ENCODE measurements at regions not wholly inside any gene's neighbourhood (a gene's known extent, or its start where the extent isn't known, plus 50 kb on each side); places are given as distances from the start of the nearest gene placed in this dataset.

DNA sequence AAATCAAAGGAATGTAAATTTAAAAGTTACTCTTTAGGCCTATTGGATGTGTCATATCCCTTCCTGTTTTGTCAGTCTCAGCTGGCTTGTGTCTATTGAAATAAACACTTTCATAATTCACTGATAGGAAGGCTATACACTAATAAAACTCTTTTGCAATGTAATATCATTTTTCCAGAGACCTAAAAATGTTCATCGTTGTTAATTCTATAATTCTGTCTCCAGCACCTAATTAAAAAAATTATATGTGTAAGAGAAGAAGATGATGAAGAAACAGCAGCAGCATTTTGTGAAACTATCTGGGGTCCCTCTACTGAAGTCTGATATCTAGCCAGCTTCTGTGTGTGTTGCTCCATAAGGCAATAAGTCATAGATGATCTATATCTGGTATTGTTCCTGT lies 602.7 kb downstream of the ETV1 start:
- no peaks in the 10 kb centered on the region for H3K27me3 ChIP-seq (ENCODE audit: insufficient read depth, poor library complexity, severe bottlenecking)
- TF ChIP-seq GABPA (IDR thresholded peaks at IDR 0.05; ENCODE audit: low read depth) (no peak), SPI1 (IDR thresholded peaks at IDR 0.05; ENCODE audit: borderline replicate concordance, low read depth) (no peak), POLR2AphosphoS5 (IDR thresholded peaks at IDR 0.05; ENCODE audit: low read depth) (no peak)
- TF ChIP-seq, protein P1, sequence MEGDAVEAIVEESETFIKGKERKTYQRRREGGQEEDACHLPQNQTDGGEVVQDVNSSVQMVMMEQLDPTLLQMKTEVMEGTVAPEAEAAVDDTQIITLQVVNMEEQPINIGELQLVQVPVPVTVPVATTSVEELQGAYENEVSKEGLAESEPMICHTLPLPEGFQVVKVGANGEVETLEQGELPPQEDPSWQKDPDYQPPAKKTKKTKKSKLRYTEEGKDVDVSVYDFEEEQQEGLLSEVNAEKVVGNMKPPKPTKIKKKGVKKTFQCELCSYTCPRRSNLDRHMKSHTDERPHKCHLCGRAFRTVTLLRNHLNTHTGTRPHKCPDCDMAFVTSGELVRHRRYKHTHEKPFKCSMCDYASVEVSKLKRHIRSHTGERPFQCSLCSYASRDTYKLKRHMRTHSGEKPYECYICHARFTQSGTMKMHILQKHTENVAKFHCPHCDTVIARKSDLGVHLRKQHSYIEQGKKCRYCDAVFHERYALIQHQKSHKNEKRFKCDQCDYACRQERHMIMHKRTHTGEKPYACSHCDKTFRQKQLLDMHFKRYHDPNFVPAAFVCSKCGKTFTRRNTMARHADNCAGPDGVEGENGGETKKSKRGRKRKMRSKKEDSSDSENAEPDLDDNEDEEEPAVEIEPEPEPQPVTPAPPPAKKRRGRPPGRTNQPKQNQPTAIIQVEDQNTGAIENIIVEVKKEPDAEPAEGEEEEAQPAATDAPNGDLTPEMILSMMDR (IDR thresholded peaks at IDR 0.05; ENCODE audit: insufficient read depth, low read length): no peak
- TF ChIP-seq, protein P2, sequence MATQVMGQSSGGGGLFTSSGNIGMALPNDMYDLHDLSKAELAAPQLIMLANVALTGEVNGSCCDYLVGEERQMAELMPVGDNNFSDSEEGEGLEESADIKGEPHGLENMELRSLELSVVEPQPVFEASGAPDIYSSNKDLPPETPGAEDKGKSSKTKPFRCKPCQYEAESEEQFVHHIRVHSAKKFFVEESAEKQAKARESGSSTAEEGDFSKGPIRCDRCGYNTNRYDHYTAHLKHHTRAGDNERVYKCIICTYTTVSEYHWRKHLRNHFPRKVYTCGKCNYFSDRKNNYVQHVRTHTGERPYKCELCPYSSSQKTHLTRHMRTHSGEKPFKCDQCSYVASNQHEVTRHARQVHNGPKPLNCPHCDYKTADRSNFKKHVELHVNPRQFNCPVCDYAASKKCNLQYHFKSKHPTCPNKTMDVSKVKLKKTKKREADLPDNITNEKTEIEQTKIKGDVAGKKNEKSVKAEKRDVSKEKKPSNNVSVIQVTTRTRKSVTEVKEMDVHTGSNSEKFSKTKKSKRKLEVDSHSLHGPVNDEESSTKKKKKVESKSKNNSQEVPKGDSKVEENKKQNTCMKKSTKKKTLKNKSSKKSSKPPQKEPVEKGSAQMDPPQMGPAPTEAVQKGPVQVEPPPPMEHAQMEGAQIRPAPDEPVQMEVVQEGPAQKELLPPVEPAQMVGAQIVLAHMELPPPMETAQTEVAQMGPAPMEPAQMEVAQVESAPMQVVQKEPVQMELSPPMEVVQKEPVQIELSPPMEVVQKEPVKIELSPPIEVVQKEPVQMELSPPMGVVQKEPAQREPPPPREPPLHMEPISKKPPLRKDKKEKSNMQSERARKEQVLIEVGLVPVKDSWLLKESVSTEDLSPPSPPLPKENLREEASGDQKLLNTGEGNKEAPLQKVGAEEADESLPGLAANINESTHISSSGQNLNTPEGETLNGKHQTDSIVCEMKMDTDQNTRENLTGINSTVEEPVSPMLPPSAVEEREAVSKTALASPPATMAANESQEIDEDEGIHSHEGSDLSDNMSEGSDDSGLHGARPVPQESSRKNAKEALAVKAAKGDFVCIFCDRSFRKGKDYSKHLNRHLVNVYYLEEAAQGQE (IDR thresholded peaks at IDR 0.05; ENCODE audit: insufficient replicate concordance, low read depth): no peak
- H3K27ac ChIP-seq (replicated peaks): no peak overlapping the region
- DNase-seq (ENCODE audit: low read depth in 1 of 2, low spot score in 1 of 2): no peak
- H3K4me3 ChIP-seq (replicated peaks; ENCODE audit: insufficient read depth, low read length): no peak overlapping the region

DNA sequence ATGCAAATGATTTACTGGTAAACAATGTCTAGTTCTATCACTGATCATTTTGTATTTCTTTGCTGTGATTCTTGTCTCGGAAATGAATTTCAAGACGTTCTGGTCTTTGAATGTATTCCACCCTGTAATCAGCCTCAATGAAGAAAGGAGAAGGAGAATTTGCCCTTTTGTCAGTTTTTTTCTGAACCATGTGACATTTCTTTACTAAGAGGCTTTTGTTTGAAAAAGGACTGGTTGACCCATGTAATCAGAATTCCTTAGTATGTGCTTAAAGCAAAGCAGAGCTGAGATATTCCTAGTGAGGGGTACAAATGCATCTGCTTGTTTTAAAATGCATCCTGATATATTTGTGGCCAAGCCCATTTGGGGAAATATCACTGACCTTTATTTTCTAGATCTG lies 581.6 kb downstream of the ETV1 start:
- TF ChIP-seq, protein P1 (IDR thresholded peaks at IDR 0.05; ENCODE audit: insufficient read depth, low read length): no peak
- TF ChIP-seq SPI1 (IDR thresholded peaks at IDR 0.05; ENCODE audit: borderline replicate concordance, low read depth) (no peak), GABPA (IDR thresholded peaks at IDR 0.05; ENCODE audit: low read depth) (no peak), POLR2AphosphoS5 (IDR thresholded peaks at IDR 0.05; ENCODE audit: low read depth) (no peak)
- Histone ChIP-seq H3K27ac (replicated peaks) (no peak overlapping the region), H3K27me3 (ENCODE audit: insufficient read depth, poor library complexity, severe bottlenecking) (no peaks in the 10 kb centered on the region), H3K4me3 (replicated peaks; ENCODE audit: insufficient read depth, low read length) (no peak overlapping the region)
- DNase-seq (ENCODE audit: low read depth in 1 of 2, low spot score in 1 of 2): no peak

DNA sequence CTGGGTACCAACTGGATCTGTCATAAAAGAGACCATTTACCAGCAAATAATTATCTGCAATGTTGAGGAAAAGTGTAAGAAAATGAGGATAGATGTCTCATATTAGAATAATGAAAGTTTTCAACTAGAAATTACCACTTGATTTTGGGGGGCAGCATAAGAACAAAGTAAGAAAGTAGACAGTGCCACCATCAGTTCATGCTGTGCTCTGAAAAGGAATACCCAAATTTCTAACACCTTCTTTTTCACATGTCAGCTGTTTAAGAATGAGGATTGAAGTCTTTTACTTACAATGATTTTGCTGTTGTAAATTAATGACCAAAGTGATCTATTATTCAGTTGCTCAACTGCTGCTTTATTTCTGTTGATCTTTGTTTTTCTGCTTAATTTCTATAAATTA lies 578.3 kb downstream of the ETV1 start:
- H3K4me3 ChIP-seq (replicated peaks; ENCODE audit: insufficient read depth, low read length): no peak overlapping the region
- DNase-seq (ENCODE audit: low read depth in 1 of 2, low spot score in 1 of 2): no peak
- TF ChIP-seq SPI1 (IDR thresholded peaks at IDR 0.05; ENCODE audit: borderline replicate concordance, low read depth): no peak
- no peak for TF ChIP-seq GABPA (IDR thresholded peaks at IDR 0.05; ENCODE audit: low read depth)
- no peaks in the 10 kb centered on the region for H3K27me3 ChIP-seq (ENCODE audit: insufficient read depth, poor library complexity, severe bottlenecking)
- no peak overlapping the region for H3K27ac ChIP-seq (replicated peaks)

DNA sequence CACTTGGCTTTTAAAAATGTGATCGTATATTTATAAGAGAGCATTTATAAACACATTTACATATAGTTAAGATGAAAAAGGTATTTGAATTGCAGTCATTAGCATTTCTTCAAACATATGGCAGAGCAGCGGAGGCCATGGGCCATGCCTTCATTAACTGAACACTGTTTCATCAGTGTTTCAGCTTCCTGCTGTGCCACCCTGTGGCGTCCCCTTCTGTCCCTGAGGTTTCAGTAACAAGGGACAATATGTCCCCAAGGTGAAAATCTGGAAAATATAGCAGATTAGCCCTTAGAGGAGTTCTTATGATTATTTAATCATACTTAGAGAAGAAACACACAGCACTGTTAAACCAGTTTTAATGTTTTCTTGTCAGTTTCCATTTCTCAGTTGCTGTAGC lies 577.8 kb downstream of the ETV1 start:
- no peak for DNase-seq (ENCODE audit: low read depth in 1 of 2, low spot score in 1 of 2)
- TF ChIP-seq POLR2AphosphoS5 (IDR thresholded peaks at IDR 0.05; ENCODE audit: low read depth) (no peak), GABPA (IDR thresholded peaks at IDR 0.05; ENCODE audit: low read depth) (no peak), SPI1 (IDR thresholded peaks at IDR 0.05; ENCODE audit: borderline replicate concordance, low read depth) (no peak)
- TF ChIP-seq, protein P2 (IDR thresholded peaks at IDR 0.05; ENCODE audit: insufficient replicate concordance, low read depth): no peak
- TF ChIP-seq, protein P1 (IDR thresholded peaks at IDR 0.05; ENCODE audit: insufficient read depth, low read length): no peak
- Histone ChIP-seq H3K27ac (replicated peaks) (no peak overlapping the region), H3K4me3 (replicated peaks; ENCODE audit: insufficient read depth, low read length) (no peak overlapping the region), H3K27me3 (ENCODE audit: insufficient read depth, poor library complexity, severe bottlenecking) (no peaks in the 10 kb centered on the region)
